Thymus (tissue), 11 donors: ENCODE measurements at regions not wholly inside any gene's neighbourhood (a gene's known extent, or its start where the extent isn't known, plus 50 kb on each side); places are given as distances from the start of the nearest gene placed in this dataset.

Experiments
- DNase-seq, 9 donors: peaks; one replicate each; pipeline ENCODE4 v3.0.0-alpha.2; 2013; ENCODE audit warnings: low spot score in 9 of 9, low read depth in 6 of 9, missing footprints in 1 of 9
- H3K27ac ChIP-seq, 2 donors: one replicate each; pipeline ENCODE4 v1.5.1; 2013; ENCODE audit warnings: control low read depth in 1 of 2, low read depth in 1 of 2, low read length in 1 of 2, mild to moderate bottlenecking in 1 of 2, moderate library complexity in 1 of 2
- H3K27me3 ChIP-seq, 2 donors: one replicate each; pipeline ENCODE4 v1.5.1; 2013; ENCODE audit warnings: low read length in 1 of 2; ENCODE audit not compliant: control insufficient read depth in 2 of 2, insufficient read depth in 1 of 2
- H3K36me3 ChIP-seq, 2 donors: one replicate each; pipeline ENCODE4 v1.5.1; 2013; ENCODE audit warnings: low read length in 1 of 2, mild to moderate bottlenecking in 1 of 2, moderate library complexity in 1 of 2; ENCODE audit not compliant: control insufficient read depth in 2 of 2, insufficient read depth in 2 of 2
- H3K4me1 ChIP-seq, 2 donors: one replicate each; pipeline ENCODE4 v1.5.1; 2013; ENCODE audit warnings: low read length in 2 of 2; ENCODE audit not compliant: control insufficient read depth in 2 of 2, insufficient read depth in 2 of 2
- H3K4me3 ChIP-seq, 2 donors: one replicate each; pipeline ENCODE4 v1.5.1; 2013; ENCODE audit warnings: low read length in 2 of 2, control low read depth in 1 of 2, mild to moderate bottlenecking in 1 of 2
- H3K9me3 ChIP-seq, 2 donors: one replicate each; pipeline ENCODE4 v1.5.1; 2013; ENCODE audit warnings: low read length in 1 of 2, mild to moderate bottlenecking in 1 of 2; ENCODE audit not compliant: control insufficient read depth in 2 of 2, insufficient read depth in 1 of 2
- WGBS: extraction: QIAGEN DNeasy Blood & Tissue Kit; methylation state at CpG from one replicate; pipeline ENCODE4 v1.1.7; 2013; 5-methylcytosine and 5-hydroxymethylcytosine counted together
- donor health status: healthy.

DNA sequence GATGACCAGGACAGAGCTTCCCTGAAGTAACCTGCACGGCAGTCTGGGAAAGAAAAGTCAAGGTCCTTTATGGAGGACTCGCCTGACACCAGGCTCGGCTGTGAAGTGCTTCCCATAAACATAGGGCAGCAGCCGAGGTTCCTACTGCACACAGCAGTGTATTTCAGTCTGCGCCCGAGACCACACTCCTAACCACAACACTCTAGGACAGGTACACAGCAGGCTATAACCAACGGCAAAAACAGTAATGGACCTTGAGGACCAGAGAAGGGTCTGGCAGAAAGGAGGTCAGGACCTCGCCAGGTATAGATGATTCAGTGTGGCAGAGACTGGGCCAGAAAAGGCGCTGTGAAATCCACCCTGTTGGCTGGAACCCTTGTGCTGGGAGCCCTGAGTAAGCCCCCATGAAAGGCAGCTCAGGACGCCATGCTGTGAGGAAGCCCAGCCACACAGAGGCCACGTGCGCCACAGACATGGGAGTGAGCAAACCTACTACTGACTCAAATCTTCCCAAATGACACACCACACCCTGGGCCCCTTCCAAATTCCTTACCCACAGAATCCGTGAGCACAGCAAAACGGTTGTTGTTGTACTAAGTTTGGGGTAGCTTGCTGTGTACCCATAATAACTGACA lies 129.6 kb upstream of the CST7 start:
- Histone ChIP-seq H3K27me3 (no peaks in the 10 kb centered on the region), H3K36me3 (no peaks in the 10 kb centered on the region), H3K9me3 (no peaks in the 10 kb centered on the region), H3K27ac (no peak overlapping the region), H3K4me1 (no peaks in the 10 kb centered on the region), H3K4me3 (no peak overlapping the region)
- 94% methylated on average over 14 of the region's 14 CpGs for WGBS
- no peak for DNase-seq

DNA sequence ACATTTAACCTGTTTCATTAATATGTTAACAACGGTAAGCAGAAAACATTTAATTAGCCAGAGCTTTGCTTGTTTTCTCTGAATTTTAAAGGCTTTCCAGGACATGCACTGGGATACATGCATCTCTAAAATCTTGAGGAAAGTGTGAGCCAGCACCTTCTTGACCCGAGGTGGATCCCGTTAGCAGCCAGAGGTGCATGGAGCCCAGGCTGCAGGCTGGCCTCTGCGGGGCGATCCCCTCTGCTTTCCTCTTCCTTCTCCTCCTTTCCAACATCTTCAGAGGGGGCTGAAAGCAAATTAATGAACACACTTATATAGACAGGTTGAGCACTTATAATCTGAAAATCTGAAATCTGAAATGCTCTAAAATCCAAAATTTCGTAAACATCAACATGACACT lies 128.7 kb upstream of the CST7 start:
- no peak overlapping the region for H3K27ac ChIP-seq
- no peak for DNase-seq
- H3K4me3 ChIP-seq, result no peak overlapping the region
- no peaks in the 10 kb centered on the region for H3K27me3 ChIP-seq
- no peaks in the 10 kb centered on the region for H3K36me3 ChIP-seq
- no peaks in the 10 kb centered on the region for H3K9me3 ChIP-seq
- no peaks in the 10 kb centered on the region for H3K4me1 ChIP-seq
- WGBS, result 97% methylated on average over 6 of the region's 6 CpGs

DNA sequence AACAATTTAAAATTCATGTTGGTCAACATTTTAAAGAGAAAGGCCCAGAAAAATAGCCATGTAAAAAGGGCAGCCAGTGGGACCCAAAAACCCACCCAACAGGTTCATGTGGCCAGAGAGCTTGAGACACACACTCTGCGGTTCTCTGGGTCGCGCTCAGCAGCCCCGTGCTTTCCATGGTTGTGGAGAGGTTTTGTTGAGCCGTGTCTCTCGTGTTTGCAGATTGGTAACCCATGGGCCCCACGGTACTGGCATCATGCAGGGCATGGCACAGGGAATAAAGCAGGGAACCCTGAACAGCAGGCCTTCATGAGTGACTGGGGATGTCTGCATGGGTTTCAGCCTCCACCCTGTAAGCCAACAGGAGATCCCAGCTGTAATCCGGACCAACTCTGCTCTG lies 127.7 kb upstream of the CST7 start:
- no peak overlapping the region for H3K4me3 ChIP-seq
- 96% methylated on average over 8 of the region's 8 CpGs for WGBS

DNA sequence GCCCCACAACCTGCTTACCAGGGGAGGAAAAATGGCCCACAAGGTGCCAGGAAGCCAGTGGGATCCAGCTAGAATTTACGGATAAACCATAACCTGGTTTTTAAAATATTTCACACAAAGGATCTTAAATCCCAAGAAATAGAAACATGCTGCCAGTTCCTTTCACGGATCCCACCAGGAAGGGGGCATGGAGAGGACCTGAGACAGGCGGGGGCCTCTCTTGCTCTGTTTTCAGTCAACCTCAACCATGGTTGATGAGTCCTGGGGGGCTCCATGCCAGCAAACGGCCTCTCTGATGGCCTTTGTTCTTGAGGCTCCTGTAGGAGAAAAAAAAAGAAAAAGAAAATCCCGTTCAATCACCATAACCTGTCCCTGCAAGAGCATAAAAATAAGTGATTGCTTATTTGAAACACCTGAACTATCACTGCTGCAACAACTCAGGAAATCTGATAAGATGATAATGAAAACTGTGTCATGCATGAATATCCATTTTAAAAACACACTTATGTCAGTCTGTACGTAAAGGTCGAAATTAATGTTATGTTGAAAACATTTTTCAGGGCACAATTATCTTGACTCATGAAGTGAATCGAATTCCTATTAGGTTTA lies 125.8 kb upstream of the CST7 start:
- DNase-seq, result no peak
- no peaks in the 10 kb centered on the region for H3K36me3 ChIP-seq
- no peak overlapping the region for H3K4me3 ChIP-seq
- no peak overlapping the region for H3K27ac ChIP-seq
- H3K27me3 ChIP-seq, result no peaks in the 10 kb centered on the region
- no peaks in the 10 kb centered on the region for H3K4me1 ChIP-seq
- 93% methylated on average over 8 of the region's 8 CpGs for WGBS
- H3K9me3 ChIP-seq, result no peaks in the 10 kb centered on the region

More for the DNA sequence above, 127.7 kb upstream of the CST7 start:
- no peaks in the 10 kb centered on the region for H3K4me1 ChIP-seq
- H3K9me3 ChIP-seq, result no peaks in the 10 kb centered on the region
- no peaks in the 10 kb centered on the region for H3K36me3 ChIP-seq
- no peaks in the 10 kb centered on the region for H3K27me3 ChIP-seq
- no peak overlapping the region for H3K27ac ChIP-seq
- DNase-seq, result no peak

DNA sequence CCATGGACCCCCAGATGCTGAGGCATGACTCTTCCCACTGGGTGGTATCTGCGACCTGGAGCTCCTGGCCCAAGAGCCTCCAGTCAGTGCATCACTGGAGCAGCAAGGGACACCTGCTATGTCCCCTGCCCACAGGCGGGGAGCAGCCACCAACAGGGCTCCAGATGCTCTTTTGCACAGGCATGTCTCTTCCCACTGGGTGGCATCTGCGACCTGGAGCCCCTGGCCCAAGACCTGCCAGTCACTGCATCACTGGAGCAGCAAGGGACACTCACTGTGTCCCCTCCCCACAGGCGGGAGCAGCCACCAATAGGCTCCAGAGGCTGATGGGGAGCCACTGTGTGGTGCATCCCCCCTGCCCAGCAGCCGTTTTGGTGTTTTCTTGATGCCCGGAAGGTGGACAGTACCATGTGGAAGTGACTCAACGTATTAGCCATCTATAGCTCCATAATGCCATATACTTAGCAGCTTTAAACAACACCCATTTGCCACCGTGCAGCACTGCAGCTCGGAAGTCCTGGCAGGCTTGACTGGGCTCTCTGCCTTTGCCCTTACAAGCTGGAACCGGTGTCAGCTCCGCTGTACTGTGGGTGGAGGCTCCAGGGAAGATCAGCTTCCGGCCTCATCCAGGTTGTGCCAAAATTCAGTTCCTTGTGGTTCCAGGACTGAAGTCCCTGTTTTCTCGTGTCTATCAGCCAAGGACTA lies 124.9 kb upstream of the CST7 start:
- DNase-seq, result no peak
- no peaks in the 10 kb centered on the region for H3K27me3 ChIP-seq
- H3K4me3 ChIP-seq, result no peak overlapping the region
- H3K27ac ChIP-seq, result no peak overlapping the region
- no peaks in the 10 kb centered on the region for H3K36me3 ChIP-seq
- H3K4me1 ChIP-seq, result no peaks in the 10 kb centered on the region
- 91% methylated on average over 13 of the region's 13 CpGs for WGBS
- H3K9me3 ChIP-seq, result no peaks in the 10 kb centered on the region

DNA sequence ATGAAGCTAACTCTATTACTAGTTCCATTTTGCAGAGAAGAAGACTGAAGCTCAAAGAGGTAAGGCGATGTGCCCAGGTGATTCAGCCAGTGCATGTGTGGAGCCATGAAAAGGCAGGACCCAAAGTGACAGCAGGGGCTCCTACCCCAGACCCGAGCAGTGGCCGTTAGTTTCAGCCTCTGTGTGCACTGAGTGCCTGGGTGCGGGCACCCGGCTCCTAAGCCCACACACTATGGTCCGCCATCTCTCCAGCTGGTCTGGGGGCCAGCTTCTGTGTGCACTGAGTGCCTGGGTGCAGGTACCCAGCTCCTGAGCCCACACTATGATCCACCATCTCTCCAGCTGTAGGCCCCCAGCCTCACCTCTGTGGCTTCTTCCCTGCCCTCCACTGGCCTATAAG lies 123.5 kb upstream of the CST7 start:
- Histone ChIP-seq H3K27me3 (no peaks in the 10 kb centered on the region), H3K4me3 (no peak overlapping the region), H3K36me3 (no peaks in the 10 kb centered on the region), H3K9me3 (no peaks in the 10 kb centered on the region), H3K4me1 (no peaks in the 10 kb centered on the region), H3K27ac (no peak overlapping the region)
- WGBS, result 97% methylated on average over 6 of the region's 6 CpGs
- no peak for DNase-seq

DNA sequence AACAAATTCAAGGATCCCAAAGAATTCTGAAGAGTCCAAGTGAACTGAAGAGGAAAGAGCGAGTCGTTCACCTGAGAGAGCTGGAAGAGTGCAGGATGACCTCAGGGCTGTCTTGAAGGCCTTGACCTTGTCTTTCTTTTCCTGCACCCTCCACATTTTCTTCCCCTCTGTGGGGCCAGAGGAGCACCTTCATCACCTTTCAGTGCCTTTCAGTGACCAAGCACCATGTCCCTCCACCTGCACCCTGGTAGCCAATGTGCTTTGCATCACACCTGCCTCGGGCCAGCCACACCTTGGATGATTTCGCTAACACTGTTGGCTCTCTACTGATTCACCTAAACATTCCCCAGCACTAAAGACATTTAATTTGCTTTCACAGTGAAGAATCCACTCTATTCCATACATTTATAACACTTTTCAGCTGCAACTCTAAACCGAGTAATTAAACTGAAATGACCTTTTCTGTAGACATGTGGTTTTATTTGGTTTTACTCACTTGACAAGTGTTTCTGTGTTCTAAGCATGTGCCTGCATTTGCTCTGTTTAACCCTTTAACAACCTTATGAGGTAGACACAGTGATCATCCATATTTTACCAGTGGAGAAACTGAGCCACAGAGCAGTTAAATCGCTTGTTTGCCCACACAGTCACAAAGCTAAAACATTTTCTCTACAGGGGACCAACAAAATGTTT lies 121.3 kb upstream of the CST7 start:
- no peak for DNase-seq
- no peaks in the 10 kb centered on the region for H3K4me1 ChIP-seq
- no peaks in the 10 kb centered on the region for H3K36me3 ChIP-seq
- no peaks in the 10 kb centered on the region for H3K9me3 ChIP-seq
- no peak overlapping the region for H3K4me3 ChIP-seq
- H3K27ac ChIP-seq, result no peak overlapping the region
- 95% methylated on average over 6 of the region's 6 CpGs for WGBS
- H3K27me3 ChIP-seq, result no peaks in the 10 kb centered on the region

DNA sequence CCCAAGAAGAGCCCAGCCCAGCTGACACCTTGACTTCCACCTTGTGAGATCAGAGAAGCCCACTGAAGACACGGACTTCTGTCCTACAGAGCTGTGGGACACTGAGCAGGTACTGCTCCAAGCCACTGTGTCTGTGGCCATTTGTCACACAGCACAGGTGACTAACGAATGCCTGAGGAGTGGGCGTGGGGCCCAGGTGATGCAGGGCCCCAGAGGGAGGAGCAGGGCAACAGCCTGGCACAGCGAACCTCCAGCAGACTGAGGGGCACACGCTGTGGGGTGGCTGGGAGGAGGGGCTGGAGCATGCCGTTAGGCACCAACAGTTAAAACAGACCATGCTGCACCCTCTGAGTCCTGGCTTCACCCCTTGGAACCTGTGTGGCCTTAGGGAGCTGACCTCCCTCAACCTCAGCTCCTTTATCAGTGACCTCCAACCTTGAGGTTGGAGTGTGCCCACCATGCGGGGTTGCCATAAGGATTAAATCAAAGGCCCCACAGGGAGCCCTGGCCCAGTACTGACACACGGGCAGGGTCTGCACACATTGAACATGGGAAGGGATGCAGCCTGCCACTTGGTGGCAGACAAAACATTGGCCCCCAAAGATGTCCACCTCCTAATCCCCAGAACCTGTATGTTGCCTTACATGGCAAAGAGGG lies 119.9 kb upstream of the CST7 start:
- DNase-seq, result no peak
- no peak overlapping the region for H3K4me3 ChIP-seq
- H3K36me3 ChIP-seq, result no peaks in the 10 kb centered on the region
- WGBS, result 89% methylated on average over 8 of the region's 8 CpGs
- H3K27me3 ChIP-seq, result no peaks in the 10 kb centered on the region
- H3K4me1 ChIP-seq, result no peaks in the 10 kb centered on the region
- no peaks in the 10 kb centered on the region for H3K9me3 ChIP-seq
- H3K27ac ChIP-seq, result no peak overlapping the region
